HG02763 (cell line): ENCODE measurements at regions not wholly inside any gene's neighbourhood (a gene's known extent, or its start where the extent isn't known, plus 50 kb on each side); places are given as distances from the start of the nearest gene placed in this dataset.

Source experiments
- ATAC-seq: cut with Tn5 transposase; IDR thresholded peaks from one replicate; pipeline ENCODE4 v1.9.1; 2021; ENCODE audit warnings: mild to moderate bottlenecking, moderate library complexity; ENCODE audit not compliant: unreplicated experiment

- no peak for ATAC-seq
These were observed 105.3 kb downstream of the SLC6A15 start for GRCh38 chr12:84807249-84807648.

GRCh38 chr12:84805474-84805858 is 107.1 kb downstream of the SLC6A15 start:
- no peak for ATAC-seq

GRCh38 chr12:84804691-84805473 is 107.7 kb downstream of the SLC6A15 start:
- ATAC-seq = no peak

- ATAC-seq = no peak
These were observed 108.9 kb downstream of the SLC6A15 start for GRCh38 chr12:84803661-84804060.

GRCh38 chr12:84802161-84802560 is 110.4 kb downstream of the SLC6A15 start:
- no peak for ATAC-seq

- ATAC-seq = no peak
These were observed 118.8 kb downstream of the SLC6A15 start for GRCh38 chr12:84793558-84794367.

GRCh38 chr12:84791444-84791843 is 121.2 kb downstream of the SLC6A15 start:
- ATAC-seq = no peak

- no peak for ATAC-seq
These were observed 123.4 kb downstream of the SLC6A15 start for GRCh38 chr12:84789184-84789583.

- ATAC-seq = no peak
These were observed 125.3 kb downstream of the SLC6A15 start for GRCh38 chr12:84787253-84787652.

GRCh38 chr12:84786622-84787021 is 126.0 kb downstream of the SLC6A15 start:
- no peak for ATAC-seq

- no peak for ATAC-seq
These were observed 126.6 kb downstream of the SLC6A15 start for GRCh38 chr12:84785951-84786350.

GRCh38 chr12:84785281-84785680 is 127.3 kb downstream of the SLC6A15 start:
- no peak for ATAC-seq

- no peak for ATAC-seq
These were observed 133.4 kb downstream of the SLC6A15 start for GRCh38 chr12:84779169-84779568.

GRCh38 chr12:84772281-84772680 is 140.3 kb downstream of the SLC6A15 start:
- no peak for ATAC-seq

- no peak for ATAC-seq
These were observed 145.5 kb downstream of the SLC6A15 start for GRCh38 chr12:84767079-84767478.

- no peak for ATAC-seq
These were observed 146.2 kb downstream of the SLC6A15 start for GRCh38 chr12:84766375-84766774.

GRCh38 chr12:84764001-84764400 is 148.6 kb downstream of the SLC6A15 start:
- ATAC-seq = no peak

GRCh38 chr12:84763107-84763506 is 149.5 kb downstream of the SLC6A15 start:
- ATAC-seq = no peak

GRCh38 chr12:84760091-84760865 is 152.3 kb downstream of the SLC6A15 start:
- ATAC-seq = no peak

- no peak for ATAC-seq
These were observed 154.6 kb downstream of the SLC6A15 start for GRCh38 chr12:84757978-84758377.

- no peak for ATAC-seq
These were observed 155.6 kb downstream of the SLC6A15 start for GRCh38 chr12:84756961-84757360.
